GM12875 (cell line): ENCODE measurements at regions not wholly inside any gene's neighbourhood (a gene's known extent, or its start where the extent isn't known, plus 50 kb on each side); places are given as distances from the start of the nearest gene placed in this dataset.

Experiments
- H3K4me3 ChIP-seq: one replicate; pipeline ENCODE4 v1.5.1; 2011; ENCODE audit warnings: low read depth, low read length, control low read depth
- CTCF ChIP-seq: IDR thresholded peaks from 2 replicates; pipeline ENCODE4 v1.5.1; 2011; ENCODE audit warnings: low read depth, mild to moderate bottlenecking, control low read depth, inconsistent platforms, low read length, moderate library complexity, borderline replicate concordance; ENCODE audit not compliant: insufficient read depth

- H3K4me3 ChIP-seq, result no peak overlapping the region
- no peak for TF ChIP-seq CTCF
Measured at GRCh38 chr7:26052706-26053105, 99.3 kb upstream of the NFE2L3 start.

- TF ChIP-seq CTCF, result no peak
- H3K4me3 ChIP-seq, result no peak overlapping the region
Measured at GRCh38 chr7:26054386-26054785, 97.6 kb upstream of the NFE2L3 start.

- no peak for TF ChIP-seq CTCF
- H3K4me3 ChIP-seq, result no peak overlapping the region
Measured at GRCh38 chr7:26055241-26055640, 96.8 kb upstream of the NFE2L3 start.

GRCh38 chr7:26060733-26061677, 91.0 kb upstream of the NFE2L3 start:
- no peak for TF ChIP-seq CTCF
- H3K4me3 ChIP-seq, result no peak overlapping the region

- TF ChIP-seq CTCF, result peak; percentile 80
- H3K4me3 ChIP-seq, result no peak overlapping the region
Measured at GRCh38 chr7:26061678-26062603, 90.1 kb upstream of the NFE2L3 start.

GRCh38 chr7:26065652-26066051, 86.3 kb upstream of the NFE2L3 start:
- H3K4me3 ChIP-seq, result no peak overlapping the region
- no peak for TF ChIP-seq CTCF

- H3K4me3 ChIP-seq, result no peak overlapping the region
- TF ChIP-seq CTCF, result no peak
Measured at GRCh38 chr7:26066736-26067135, 85.3 kb upstream of the NFE2L3 start.
